Spleen (tissue), 7 donors: ENCODE measurements at regions not wholly inside any gene's neighbourhood (a gene's known extent, or its start where the extent isn't known, plus 50 kb on each side); places are given as distances from the start of the nearest gene placed in this dataset.

ENCODE experiments used
- POLR2A ChIP-seq, 3 donors: fragments of 450-650 bp; IDR thresholded peaks; one replicate each; pipeline ENCODE4 v1.5.1; 2017; ENCODE audit warnings: antibody characterized with exemption in 3 of 3, mild to moderate bottlenecking in 1 of 3
- TF ChIP-seq, protein P1 (sequence below), 11 experiments: fragments of 200-600 bp in 7 of 11; fragments of 450-650 bp in 4 of 11; sonication (generic) in 4 of 11; IDR thresholded peaks in 8 of 11; conservative IDR thresholded peaks in 3 of 11; 1 replicate in 7 of 11; 2 replicates in 4 of 11; pipeline versions ENCODE4 v1.4.0 to v1.8.0; 2016 to 2021; ENCODE audit warnings: antibody characterized with exemption in 11 of 11, inconsistent platforms in 4 of 11, mild to moderate bottlenecking in 1 of 11
- donor health status: DM: no; HTN: no; CAD: no; lungs with moderate emphysema.
- donor health status: DM: no; HTN: no; CAD: no.
- donor health status: DM: no; HTN: no; CAD: no.

DNA sequence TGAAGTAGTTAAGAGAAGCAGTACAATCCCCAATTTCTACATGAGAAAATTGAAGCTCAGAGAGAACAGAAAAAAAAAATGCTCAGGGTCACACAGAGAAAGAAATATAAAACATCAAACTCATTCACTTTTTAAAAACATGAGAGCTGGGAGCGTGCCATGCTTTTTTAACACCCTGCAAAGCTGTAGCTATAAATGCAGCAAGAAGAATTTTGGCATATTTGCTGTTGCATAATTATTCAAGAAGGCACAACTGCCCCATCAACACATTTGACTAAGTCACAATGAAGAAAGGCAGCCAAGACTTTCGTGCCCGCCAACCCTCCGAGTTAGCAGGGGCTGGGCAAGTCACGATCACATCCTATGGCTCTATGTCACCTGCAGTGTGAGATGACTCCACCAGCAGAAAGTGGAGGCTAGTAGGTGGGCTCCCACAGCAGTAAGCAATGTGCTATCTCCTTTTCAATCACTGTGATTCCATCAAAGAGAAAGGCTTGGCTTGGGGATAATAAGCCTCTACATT is 214.8 kb downstream of the DHX15 start:
- TF ChIP-seq, protein P1, sequence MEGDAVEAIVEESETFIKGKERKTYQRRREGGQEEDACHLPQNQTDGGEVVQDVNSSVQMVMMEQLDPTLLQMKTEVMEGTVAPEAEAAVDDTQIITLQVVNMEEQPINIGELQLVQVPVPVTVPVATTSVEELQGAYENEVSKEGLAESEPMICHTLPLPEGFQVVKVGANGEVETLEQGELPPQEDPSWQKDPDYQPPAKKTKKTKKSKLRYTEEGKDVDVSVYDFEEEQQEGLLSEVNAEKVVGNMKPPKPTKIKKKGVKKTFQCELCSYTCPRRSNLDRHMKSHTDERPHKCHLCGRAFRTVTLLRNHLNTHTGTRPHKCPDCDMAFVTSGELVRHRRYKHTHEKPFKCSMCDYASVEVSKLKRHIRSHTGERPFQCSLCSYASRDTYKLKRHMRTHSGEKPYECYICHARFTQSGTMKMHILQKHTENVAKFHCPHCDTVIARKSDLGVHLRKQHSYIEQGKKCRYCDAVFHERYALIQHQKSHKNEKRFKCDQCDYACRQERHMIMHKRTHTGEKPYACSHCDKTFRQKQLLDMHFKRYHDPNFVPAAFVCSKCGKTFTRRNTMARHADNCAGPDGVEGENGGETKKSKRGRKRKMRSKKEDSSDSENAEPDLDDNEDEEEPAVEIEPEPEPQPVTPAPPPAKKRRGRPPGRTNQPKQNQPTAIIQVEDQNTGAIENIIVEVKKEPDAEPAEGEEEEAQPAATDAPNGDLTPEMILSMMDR (IDR thresholded peaks at IDR 0.05 in 8 of 11, conservative IDR thresholded peaks at IDR 0.05 in 3 of 11), result no peak
- no peak for TF ChIP-seq POLR2A (IDR thresholded peaks at IDR 0.05)
